Spleen (tissue), 11 donors: ENCODE measurements at regions not wholly inside any gene's neighbourhood (a gene's known extent, or its start where the extent isn't known, plus 50 kb on each side); places are given as distances from the start of the nearest gene placed in this dataset.

Experiments
- DNase-seq: peaks from one replicate; pipeline ENCODE4 v3.0.0-alpha.2; 2020
- H3K27ac ChIP-seq, 8 donors: fragments of 200-600 bp; sonication (generic) in 7 of 8; 1 replicate in 4 of 8; 2 replicates in 4 of 8; pipeline versions ENCODE4 v1.5.0 to v1.8.0; 2016 to 2021; ENCODE audit warnings: inconsistent platforms in 4 of 8, mild to moderate bottlenecking in 4 of 8, moderate library complexity in 1 of 8
- H3K27me3 ChIP-seq, 7 donors: fragments of 200-600 bp; sonication (generic) in 6 of 7; replicated peaks in 1 of 7; 1 replicate in 4 of 7; 2 replicates in 3 of 7; pipeline versions ENCODE4 v1.5.0 to v1.8.0; 2016 to 2021; ENCODE audit warnings: inconsistent platforms in 3 of 7, mild to moderate bottlenecking in 1 of 7
- H3K36me3 ChIP-seq, 6 donors: fragments of 200-600 bp; sonication (generic) in 5 of 6; 1 replicate in 4 of 6; 2 replicates in 2 of 6; pipeline versions ENCODE4 v1.5.0 to v1.8.0; 2016 to 2021; ENCODE audit warnings: inconsistent platforms in 2 of 6
- H3K4me1 ChIP-seq, 6 donors: fragments of 200-600 bp; sonication (generic) in 5 of 6; 1 replicate in 3 of 6; 2 replicates in 3 of 6; pipeline versions ENCODE4 v1.5.0 to v1.8.0; 2016 to 2021; ENCODE audit warnings: inconsistent platforms in 3 of 6
- H3K4me3 ChIP-seq, 8 donors: fragments of 200-600 bp; sonication (generic) in 7 of 8; 1 replicate in 4 of 8; 2 replicates in 4 of 8; pipeline versions ENCODE4 v1.5.0 to v1.8.0; 2016 to 2021; ENCODE audit warnings: inconsistent platforms in 4 of 8, mild to moderate bottlenecking in 4 of 8, moderate library complexity in 2 of 8
- H3K9me3 ChIP-seq, 8 donors: fragments of 200-600 bp; sonication (generic) in 7 of 8; 1 replicate in 4 of 8; 2 replicates in 4 of 8; pipeline versions ENCODE4 v1.5.0 to v1.8.0; 2016 to 2021; ENCODE audit warnings: inconsistent platforms in 4 of 8
- CTCF ChIP-seq, 11 experiments: fragments of 200-600 bp in 7 of 11; fragments of 450-650 bp in 4 of 11; sonication (generic) in 4 of 11; IDR thresholded peaks in 8 of 11; conservative IDR thresholded peaks in 3 of 11; 1 replicate in 7 of 11; 2 replicates in 4 of 11; pipeline versions ENCODE4 v1.4.0 to v1.8.0; 2016 to 2021; ENCODE audit warnings: antibody characterized with exemption in 11 of 11, inconsistent platforms in 4 of 11, mild to moderate bottlenecking in 1 of 11
- POLR2A ChIP-seq, 3 donors: fragments of 450-650 bp; IDR thresholded peaks; one replicate each; pipeline ENCODE4 v1.5.1; 2017; ENCODE audit warnings: antibody characterized with exemption in 3 of 3, mild to moderate bottlenecking in 1 of 3
- POLR2AphosphoS5 ChIP-seq, 3 donors: sonication (generic); formaldehyde crosslinking; IDR thresholded peaks; one replicate each; pipeline ENCODE4 v1.5.1; 2017; ENCODE audit warnings: antibody characterized with exemption in 3 of 3
- WGBS, 5 donors: extraction: QIAGEN DNeasy Blood & Tissue Kit in 3 of 5; methylation state at CpG; one replicate each; pipeline versions ENCODE4 v1.1.5 to v1.1.7; 2013 to 2018; 5-methylcytosine and 5-hydroxymethylcytosine counted together
- intact Hi-C: fragments of 100-400 bp; cut with DNase I; formaldehyde crosslinking; loops from one replicate; pipeline ENCODE4 v1.15.0; 2023; ENCODE audit warnings: low total_unique reads
- donor health status: healthy with polysubstance abuse.
- donor health status: DM: no; HTN: no; CAD: no; lungs with moderate emphysema.
- donor health status: DM: no; HTN: no; CAD: no.
- donor health status: Bipolar disorder and iron deficiency.
- donor health status: healthy.
- donor health status: DM: no; HTN: no; CAD: no.
- donor health status: DM: yes; HTN: yes; CAD: no.

- H3K27ac ChIP-seq, result no peak overlapping the region
- peaks cover 0 to 38% (median 21%) of the 10 kb centered on the region in 8 donors for H3K9me3 ChIP-seq
- 55 to 73% (median 67%) methylated on average over 1 of the region's 1 CpG for WGBS, 5 donors
- H3K36me3 ChIP-seq, result no peaks in the 10 kb centered on the region
- no peaks in the 10 kb centered on the region for H3K4me1 ChIP-seq
- no peak for TF ChIP-seq POLR2AphosphoS5 (IDR thresholded peaks at IDR 0.05)
- no peak for TF ChIP-seq POLR2A (IDR thresholded peaks at IDR 0.05)
- TF ChIP-seq CTCF (IDR thresholded peaks at IDR 0.05 in 8 of 11, conservative IDR thresholded peaks at IDR 0.05 in 3 of 11), result no peak
- no peak for DNase-seq
- no peak overlapping the region for H3K4me3 ChIP-seq
- H3K27me3 ChIP-seq, result no peaks in the 10 kb centered on the region
- intact Hi-C loops, result no loop called here
Measured at GRCh38 chr6:54991761-54992330, 145.3 kb downstream of the FAM83B start.

GRCh38 chr6:54992789-54993188 lies 146.2 kb downstream of the FAM83B start:
- no peak overlapping the region for H3K4me3 ChIP-seq
- peaks cover 0 to 38% (median 19%) of the 10 kb centered on the region in 8 donors for H3K9me3 ChIP-seq
- TF ChIP-seq POLR2A (IDR thresholded peaks at IDR 0.05), result no peak
- H3K36me3 ChIP-seq, result no peaks in the 10 kb centered on the region
- no peak overlapping the region for H3K27ac ChIP-seq
- intact Hi-C loops, result no loop called here
- no peak for DNase-seq
- H3K27me3 ChIP-seq, result no peaks in the 10 kb centered on the region
- H3K4me1 ChIP-seq, result no peaks in the 10 kb centered on the region

- no peaks in the 10 kb centered on the region for H3K36me3 ChIP-seq
- TF ChIP-seq POLR2AphosphoS5 (IDR thresholded peaks at IDR 0.05) (no peak), CTCF (IDR thresholded peaks at IDR 0.05 in 8 of 11, conservative IDR thresholded peaks at IDR 0.05 in 3 of 11) (no peak), POLR2A (IDR thresholded peaks at IDR 0.05) (no peak)
- intact Hi-C loops, result no loop called here
- no peak overlapping the region for H3K27ac ChIP-seq
- H3K4me3 ChIP-seq, result no peak overlapping the region
- H3K4me1 ChIP-seq, result no peaks in the 10 kb centered on the region
- no peak for DNase-seq
- peaks cover 0 to 38% (median 19%) of the 10 kb centered on the region in 8 donors for H3K9me3 ChIP-seq
- no peaks in the 10 kb centered on the region for H3K27me3 ChIP-seq
- WGBS, 5 donors, result 66 to 91% (median 75%) methylated on average over 4 of the region's 4 CpGs
Measured at GRCh38 chr6:54993294-54993693, 146.7 kb downstream of the FAM83B start.

- Histone ChIP-seq H3K27me3 (no peaks in the 10 kb centered on the region), H3K36me3 (no peaks in the 10 kb centered on the region), H3K4me1 (no peaks in the 10 kb centered on the region), H3K4me3 (no peak overlapping the region), H3K27ac (no peak overlapping the region), H3K9me3 (peaks cover 0 to 38% (median 19%) of the 10 kb centered on the region in 8 donors)
- 90 to 94% (median 93%) methylated on average over 2 of the region's 2 CpGs for WGBS, 5 donors
- TF ChIP-seq POLR2A (IDR thresholded peaks at IDR 0.05), result no peak
- no peak for TF ChIP-seq POLR2AphosphoS5 (IDR thresholded peaks at IDR 0.05)
- TF ChIP-seq CTCF (IDR thresholded peaks at IDR 0.05 in 8 of 11, conservative IDR thresholded peaks at IDR 0.05 in 3 of 11), result no peak
- intact Hi-C loops, result no loop called here
- DNase-seq, result no peak
Measured at GRCh38 chr6:54993948-54994347, 147.4 kb downstream of the FAM83B start.

GRCh38 chr6:54998576-54998975 lies 152.0 kb downstream of the FAM83B start:
- H3K4me1 ChIP-seq, result no peaks in the 10 kb centered on the region
- no peak for DNase-seq
- no peak overlapping the region for H3K4me3 ChIP-seq
- TF ChIP-seq POLR2AphosphoS5 (IDR thresholded peaks at IDR 0.05) (no peak), CTCF (IDR thresholded peaks at IDR 0.05 in 8 of 11, conservative IDR thresholded peaks at IDR 0.05 in 3 of 11) (no peak), POLR2A (IDR thresholded peaks at IDR 0.05) (no peak)
- no peaks in the 10 kb centered on the region for H3K36me3 ChIP-seq
- H3K9me3 ChIP-seq, result peaks cover 0 to 18% (median 11%) of the 10 kb centered on the region in 8 donors
- WGBS, 5 donors, result 88 to 94% (median 90%) methylated on average over 3 of the region's 3 CpGs
- no peak overlapping the region for H3K27ac ChIP-seq
- intact Hi-C loops, result no loop called here
- H3K27me3 ChIP-seq, result no peaks in the 10 kb centered on the region
